Kidney (tissue), 13 donors: ENCODE measurements at regions not wholly inside any gene's neighbourhood (a gene's known extent, or its start where the extent isn't known, plus 50 kb on each side); places are given as distances from the start of the nearest gene placed in this dataset.

Source experiments
- DNase-seq, 5 donors: peaks; one replicate each; pipeline ENCODE4 v3.0.0-alpha.2; 2013 to 2020
- FAIRE-seq: peaks from 2 replicates; lab custom pipeline; 2012; peaks lifted over from hg19 to GRCh38; lab: Jason Lieb, UNC
- H3K27ac ChIP-seq, 2 donors: one replicate each; pipeline ENCODE4 v1.7.0; 2013; ENCODE audit warnings: low read depth in 2 of 2, low read length in 2 of 2, inconsistent platforms in 1 of 2
- H3K27me3 ChIP-seq: one replicate; pipeline ENCODE4 v1.7.1; 2013; ENCODE audit warnings: low read length, inconsistent platforms; ENCODE audit not compliant: control insufficient read depth, insufficient read depth
- H3K36me3 ChIP-seq, 3 donors: one replicate each; pipeline versions ENCODE4 v1.7.0 to v1.7.1; 2013; ENCODE audit warnings: low read length in 3 of 3, control low read depth in 1 of 3, inconsistent platforms in 1 of 3; ENCODE audit not compliant: insufficient read depth in 3 of 3, control insufficient read depth in 2 of 3
- H3K4me1 ChIP-seq, 3 donors: one replicate each; pipeline versions ENCODE4 v1.7.0 to v1.7.1; 2013; ENCODE audit warnings: low read length in 3 of 3, inconsistent platforms in 1 of 3, low read depth in 1 of 3; ENCODE audit not compliant: control insufficient read depth in 2 of 3, insufficient read depth in 2 of 3
- H3K4me3 ChIP-seq, 3 donors: one replicate each; pipeline versions ENCODE4 v1.7.0 to v1.8.1; 2013; ENCODE audit warnings: low read length in 3 of 3, control low read depth in 1 of 3, inconsistent platforms in 1 of 3
- H3K9ac ChIP-seq, 3 donors: one replicate each; pipeline versions ENCODE4 v1.7.0 to v1.7.1; 2013; ENCODE audit warnings: low read length in 3 of 3, control low read depth in 1 of 3, inconsistent platforms in 1 of 3
- H3K9me3 ChIP-seq, 3 donors: one replicate each; pipeline versions ENCODE4 v1.7.0 to v1.7.1; 2013; ENCODE audit warnings: low read length in 3 of 3, control low read depth in 1 of 3, inconsistent platforms in 1 of 3; ENCODE audit not compliant: control insufficient read depth in 2 of 3, insufficient read depth in 1 of 3
- CTCF ChIP-seq: IDR thresholded peaks from 3 replicates; pipeline ENCODE4 v1.5.1; 2012; ENCODE audit warnings: mild to moderate bottlenecking, moderate library complexity, borderline replicate concordance; ENCODE audit not compliant: insufficient read depth; ENCODE audit errors: extremely low read depth
- intact Hi-C: fragments of 100-400 bp; cut with DNase I; formaldehyde crosslinking; loops from one replicate; pipeline ENCODE4 v1.11.1; 2022
- donor health status: control.
- donor health status: control.
- donor health status: control.
- donor health status: control.
- donor health status: control.
- donor health status: DM: yes; HTN: yes; CAD: no.
- donor health status: Normal renal cell carcinoma (clear cell type).

DNA sequence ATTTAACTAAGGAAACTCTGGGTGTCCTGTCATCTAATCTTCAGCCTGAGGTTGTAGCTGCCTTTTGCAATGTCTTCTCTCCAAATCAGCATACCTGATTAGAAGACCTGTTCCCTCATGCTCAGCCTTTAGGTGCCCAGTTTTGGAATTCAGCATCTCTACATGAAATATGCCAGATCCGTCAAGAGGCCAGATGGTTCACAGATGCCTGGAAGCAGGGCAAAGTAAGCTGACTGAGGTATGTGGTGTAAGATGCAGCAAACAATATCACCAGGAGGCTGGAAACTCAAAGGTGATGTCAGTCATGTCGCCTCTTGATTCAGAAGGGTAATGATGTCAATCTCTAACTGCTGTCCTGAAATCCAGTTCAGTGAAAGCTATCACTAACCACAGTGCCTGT, 324.4 kb downstream of the PRELID2 start:
- FAIRE-seq (no peak), DNase-seq (no peak)
- Histone ChIP-seq H3K9me3 (no peaks in the 10 kb centered on the region), H3K4me3 (no peak overlapping the region), H3K9ac (no peak overlapping the region), H3K4me1 (no peaks in the 10 kb centered on the region), H3K27me3 (no peaks in the 10 kb centered on the region), H3K27ac (no peak overlapping the region), H3K36me3 (no peaks in the 10 kb centered on the region)
- TF ChIP-seq CTCF: no peak
- intact Hi-C loops: no loop called here

- no peaks in the 10 kb centered on the region for H3K36me3 ChIP-seq
- no peak for FAIRE-seq
- intact Hi-C loops: no loop called here
- H3K27me3 ChIP-seq: no peaks in the 10 kb centered on the region
- no peaks in the 10 kb centered on the region for H3K9me3 ChIP-seq
- no peak for TF ChIP-seq CTCF
- no peak overlapping the region for H3K27ac ChIP-seq
- DNase-seq: peak in 4 of 5 donors; percentile 41 to 74 (median 61)
- no peaks in the 10 kb centered on the region for H3K4me1 ChIP-seq
- no peak overlapping the region for H3K4me3 ChIP-seq
- no peak overlapping the region for H3K9ac ChIP-seq
Observed at GRCh38 chr5:145510324-145510723, 324.8 kb downstream of the PRELID2 start.

GRCh38 chr5:145509336-145510136, 325.6 kb downstream of the PRELID2 start:
- no peak for FAIRE-seq
- H3K9ac ChIP-seq: no peak overlapping the region
- DNase-seq: peak in 1 of 5 donors; percentile 7
- H3K9me3 ChIP-seq: no peaks in the 10 kb centered on the region
- intact Hi-C loops: no loop called here
- no peaks in the 10 kb centered on the region for H3K4me1 ChIP-seq
- H3K4me3 ChIP-seq: no peak overlapping the region
- TF ChIP-seq CTCF: no peak
- no peaks in the 10 kb centered on the region for H3K27me3 ChIP-seq
- H3K36me3 ChIP-seq: no peaks in the 10 kb centered on the region
- no peak overlapping the region for H3K27ac ChIP-seq
